GM18867 (cell line): ENCODE measurements at regions not wholly inside any gene's neighbourhood (a gene's known extent, or its start where the extent isn't known, plus 50 kb on each side); places are given as distances from the start of the nearest gene placed in this dataset.

Experiments used
- ATAC-seq: cut with Tn5 transposase; IDR thresholded peaks from one replicate; pipeline ENCODE4 v1.9.1; 2021; ENCODE audit warnings: mild to moderate bottlenecking, moderate library complexity; ENCODE audit not compliant: unreplicated experiment

GRCh38 chr12:124633365-124634362, 66.3 kb upstream of the NCOR2 start:
- no peak for ATAC-seq

- no peak for ATAC-seq
Observed at GRCh38 chr12:124632519-124632984, 65.1 kb upstream of the NCOR2 start.

GRCh38 chr12:124631681-124632256, 64.4 kb upstream of the NCOR2 start:
- no peak for ATAC-seq

GRCh38 chr12:124630791-124631313, 63.4 kb upstream of the NCOR2 start:
- ATAC-seq = no peak

GRCh38 chr12:124629789-124630480, 62.5 kb upstream of the NCOR2 start:
- ATAC-seq = no peak

- no peak for ATAC-seq
Observed at GRCh38 chr12:124629117-124629516, 61.7 kb upstream of the NCOR2 start.

- no peak for ATAC-seq
Observed at GRCh38 chr12:124627956-124628355, 60.5 kb upstream of the NCOR2 start.

GRCh38 chr12:124626971-124627411, 59.6 kb upstream of the NCOR2 start:
- no peak for ATAC-seq

GRCh38 chr12:124625867-124626675, 58.7 kb upstream of the NCOR2 start:
- ATAC-seq = no peak

- no peak for ATAC-seq
Observed at GRCh38 chr12:124624823-124625222, 57.4 kb upstream of the NCOR2 start.

- ATAC-seq = no peak
Observed at GRCh38 chr12:124623344-124624035, 56.1 kb upstream of the NCOR2 start.

- ATAC-seq = no peak
Observed at GRCh38 chr12:124622764-124623163, 55.4 kb upstream of the NCOR2 start.

GRCh38 chr12:124622331-124622730, 54.9 kb upstream of the NCOR2 start:
- no peak for ATAC-seq

- no peak for ATAC-seq
Observed at GRCh38 chr12:124621296-124621660, 53.9 kb upstream of the NCOR2 start.

GRCh38 chr12:124620606-124621295, 53.3 kb upstream of the NCOR2 start:
- ATAC-seq = no peak

- no peak for ATAC-seq
Observed at GRCh38 chr12:124618291-124618902, 51.0 kb upstream of the NCOR2 start.

- ATAC-seq = no peak
Observed at GRCh38 chr12:124617615-124618014, 50.2 kb upstream of the NCOR2 start.
